HFFc6 (cell line): ENCODE measurements at regions not wholly inside any gene's neighbourhood (a gene's known extent, or its start where the extent isn't known, plus 50 kb on each side); places are given as distances from the start of the nearest gene placed in this dataset.

Experiments used
- DNase-seq: peaks from one replicate; pipeline ENCODE4 v3.0.0-alpha.2; 2018
- H3K27ac Mint-ChIP-seq: 2 replicates; pipeline ENCODE4 v1.8.0; 2020; ENCODE audit warnings: mild to moderate bottlenecking, mixed read lengths
- H3K27me3 Mint-ChIP-seq: 2 replicates; pipeline ENCODE4 v1.8.0; 2021; ENCODE audit warnings: mild to moderate bottlenecking, moderate library complexity, mixed read lengths; ENCODE audit not compliant: insufficient read depth
- H3K36me3 Mint-ChIP-seq: 2 replicates; pipeline ENCODE4 v1.8.0; 2021; ENCODE audit warnings: low read depth, mixed read lengths
- H3K4me1 Mint-ChIP-seq: 2 replicates; pipeline ENCODE4 v1.8.0; 2020; ENCODE audit warnings: low read depth, mixed read lengths
- H3K4me3 Mint-ChIP-seq: 2 replicates; pipeline ENCODE4 v1.8.0; 2020; ENCODE audit warnings: mild to moderate bottlenecking, moderate library complexity, mixed read lengths
- H3K9me3 Mint-ChIP-seq: 2 replicates; pipeline ENCODE4 v1.8.0; 2020; ENCODE audit warnings: mild to moderate bottlenecking, mixed read lengths
- CTCF ChIP-seq: fragments of 200-600 bp; sonication (generic); IDR thresholded peaks from 2 replicates; pipeline ENCODE4 v1.5.0; 2021; ENCODE audit warnings: antibody characterized with exemption, mild to moderate bottlenecking

- no peaks in the 10 kb centered on the region for H3K36me3 Mint-ChIP-seq
- H3K27me3 Mint-ChIP-seq, result no peaks in the 10 kb centered on the region
- TF ChIP-seq CTCF, result no peak
- DNase-seq, result no peak
- no peaks in the 10 kb centered on the region for H3K4me1 Mint-ChIP-seq
- H3K9me3 Mint-ChIP-seq, result peaks cover 16% of the 10 kb centered on the region
- no peak overlapping the region for H3K4me3 Mint-ChIP-seq
- no peak overlapping the region for H3K27ac Mint-ChIP-seq
These were observed 539.5 kb downstream of the EBF1 start for GRCh38 chr5:158560170-158560569.

GRCh38 chr5:158559643-158560042 lies 540.1 kb downstream of the EBF1 start:
- Mint-ChIP-seq H3K9me3 (peaks cover 13% of the 10 kb centered on the region), H3K4me1 (no peaks in the 10 kb centered on the region), H3K27ac (no peak overlapping the region), H3K27me3 (no peaks in the 10 kb centered on the region), H3K36me3 (no peaks in the 10 kb centered on the region), H3K4me3 (no peak overlapping the region)
- TF ChIP-seq CTCF, result no peak
- DNase-seq, result no peak

GRCh38 chr5:158559066-158559465 lies 540.6 kb downstream of the EBF1 start:
- no peak for TF ChIP-seq CTCF
- H3K4me3 Mint-ChIP-seq, result no peak overlapping the region
- no peak overlapping the region for H3K27ac Mint-ChIP-seq
- peaks cover 11% of the 10 kb centered on the region for H3K9me3 Mint-ChIP-seq
- H3K27me3 Mint-ChIP-seq, result no peaks in the 10 kb centered on the region
- no peaks in the 10 kb centered on the region for H3K4me1 Mint-ChIP-seq
- DNase-seq, result no peak
- H3K36me3 Mint-ChIP-seq, result no peaks in the 10 kb centered on the region

GRCh38 chr5:158553962-158554336 lies 545.8 kb downstream of the EBF1 start:
- H3K4me3 Mint-ChIP-seq, result no peak overlapping the region
- DNase-seq, result no peak
- peaks cover 15% of the 10 kb centered on the region for H3K9me3 Mint-ChIP-seq
- no peak overlapping the region for H3K27ac Mint-ChIP-seq
- H3K27me3 Mint-ChIP-seq, result no peaks in the 10 kb centered on the region
- H3K4me1 Mint-ChIP-seq, result no peaks in the 10 kb centered on the region
- no peak for TF ChIP-seq CTCF
- H3K36me3 Mint-ChIP-seq, result no peaks in the 10 kb centered on the region

GRCh38 chr5:158553195-158553961 lies 546.3 kb downstream of the EBF1 start:
- Mint-ChIP-seq H3K4me3 (no peak overlapping the region), H3K36me3 (no peaks in the 10 kb centered on the region), H3K27ac (no peak overlapping the region), H3K4me1 (no peaks in the 10 kb centered on the region), H3K27me3 (no peaks in the 10 kb centered on the region), H3K9me3 (peaks cover 17% of the 10 kb centered on the region)
- TF ChIP-seq CTCF, result no peak
- DNase-seq, result no peak

GRCh38 chr5:158552241-158552640 lies 547.5 kb downstream of the EBF1 start:
- TF ChIP-seq CTCF, result no peak
- DNase-seq, result no peak
- Mint-ChIP-seq H3K4me3 (no peak overlapping the region), H3K27ac (no peak overlapping the region), H3K36me3 (no peaks in the 10 kb centered on the region), H3K4me1 (no peaks in the 10 kb centered on the region), H3K27me3 (no peaks in the 10 kb centered on the region), H3K9me3 (peaks cover 19% of the 10 kb centered on the region)
